Left lung (tissue), 4 donors: ENCODE measurements at regions not wholly inside any gene's neighbourhood (a gene's known extent, or its start where the extent isn't known, plus 50 kb on each side); places are given as distances from the start of the nearest gene placed in this dataset.

Source experiments
- ATAC-seq: fragments of 200-7000 bp; cut with Tn5 transposase; one replicate; pipeline ENCODE4 v1.9.1; 2020; ENCODE audit warnings: moderate library complexity
- DNase-seq, 4 donors: peaks; one replicate each; pipeline ENCODE4 v3.0.0-alpha.2; 2013 to 2020
- H3K27ac ChIP-seq, 2 donors: fragments of 200-600 bp; sonication (generic) in 1 of 2; one replicate each; pipeline versions ENCODE4 v1.5.0 to v1.8.0; 2020 to 2021
- H3K27me3 ChIP-seq, 2 donors: fragments of 200-600 bp; sonication (generic) in 1 of 2; one replicate each; pipeline versions ENCODE4 v1.5.0 to v1.8.0; 2020 to 2021
- H3K36me3 ChIP-seq, 2 donors: fragments of 200-600 bp; sonication (generic) in 1 of 2; one replicate each; pipeline versions ENCODE4 v1.5.0 to v1.8.0; 2020 to 2021
- H3K4me1 ChIP-seq, 2 donors: fragments of 200-600 bp; one replicate each; pipeline ENCODE4 v1.8.0; 2021
- H3K4me3 ChIP-seq, 2 donors: fragments of 200-600 bp; sonication (generic) in 1 of 2; one replicate each; pipeline versions ENCODE4 v1.5.0 to v1.8.0; 2020 to 2021; ENCODE audit warnings: mild to moderate bottlenecking in 1 of 2
- H3K9me3 ChIP-seq, 2 donors: fragments of 200-600 bp; sonication (generic) in 1 of 2; one replicate each; pipeline versions ENCODE4 v1.5.0 to v1.8.0; 2020 to 2021
- intact Hi-C, 2 donors: fragments of 100-400 bp; cut with DNase I; formaldehyde crosslinking; loops; one replicate each; pipeline versions ENCODE4 v1.11.2 to v1.14.2; 2022
- TF ChIP-seq, protein P1 (sequence below), 2 donors: fragments of 200-600 bp; sonication (generic) in 1 of 2; IDR thresholded peaks; one replicate each; pipeline versions ENCODE4 v1.5.0 to v1.8.0; 2021; ENCODE audit warnings: antibody characterized with exemption in 2 of 2
- donor health status: DM: no; HTN: yes; CAD: no.
- donor health status: DM: no; HTN: no; CAD: no.

DNA sequence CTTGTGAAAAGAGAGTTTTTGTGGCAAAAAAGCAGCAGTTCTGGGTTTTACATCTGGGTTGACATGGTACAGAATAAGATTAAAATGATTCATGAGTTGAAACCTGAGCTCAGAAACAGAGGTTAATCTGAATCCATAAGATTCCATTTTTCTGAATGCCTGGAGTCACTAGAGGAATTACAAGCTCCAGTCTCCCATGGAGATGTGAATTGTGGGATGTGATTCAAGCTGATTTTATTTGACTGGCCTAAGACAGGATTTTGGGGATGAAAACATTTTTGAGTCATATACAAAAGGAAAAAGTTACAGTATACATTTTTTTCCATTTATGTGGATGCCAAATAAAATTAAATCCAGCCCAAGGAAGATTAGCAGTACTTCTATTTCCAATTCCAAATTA lies 161.1 kb downstream of the RBM46 start:
- ATAC-seq (no peak), DNase-seq (no peak)
- Histone ChIP-seq H3K9me3 (peaks cover 0 to under 1% of the 10 kb centered on the region in 2 donors), H3K4me1 (no peaks in the 10 kb centered on the region), H3K36me3 (no peaks in the 10 kb centered on the region), H3K27ac (no peak overlapping the region), H3K27me3 (no peaks in the 10 kb centered on the region), H3K4me3 (no peak overlapping the region)
- intact Hi-C loops, result no loop called here
- TF ChIP-seq, protein P1, sequence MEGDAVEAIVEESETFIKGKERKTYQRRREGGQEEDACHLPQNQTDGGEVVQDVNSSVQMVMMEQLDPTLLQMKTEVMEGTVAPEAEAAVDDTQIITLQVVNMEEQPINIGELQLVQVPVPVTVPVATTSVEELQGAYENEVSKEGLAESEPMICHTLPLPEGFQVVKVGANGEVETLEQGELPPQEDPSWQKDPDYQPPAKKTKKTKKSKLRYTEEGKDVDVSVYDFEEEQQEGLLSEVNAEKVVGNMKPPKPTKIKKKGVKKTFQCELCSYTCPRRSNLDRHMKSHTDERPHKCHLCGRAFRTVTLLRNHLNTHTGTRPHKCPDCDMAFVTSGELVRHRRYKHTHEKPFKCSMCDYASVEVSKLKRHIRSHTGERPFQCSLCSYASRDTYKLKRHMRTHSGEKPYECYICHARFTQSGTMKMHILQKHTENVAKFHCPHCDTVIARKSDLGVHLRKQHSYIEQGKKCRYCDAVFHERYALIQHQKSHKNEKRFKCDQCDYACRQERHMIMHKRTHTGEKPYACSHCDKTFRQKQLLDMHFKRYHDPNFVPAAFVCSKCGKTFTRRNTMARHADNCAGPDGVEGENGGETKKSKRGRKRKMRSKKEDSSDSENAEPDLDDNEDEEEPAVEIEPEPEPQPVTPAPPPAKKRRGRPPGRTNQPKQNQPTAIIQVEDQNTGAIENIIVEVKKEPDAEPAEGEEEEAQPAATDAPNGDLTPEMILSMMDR (IDR thresholded peaks at IDR 0.05), result no peak

- DNase-seq, result no peak
- no peaks in the 10 kb centered on the region for H3K36me3 ChIP-seq
- H3K4me3 ChIP-seq, result no peak overlapping the region
- intact Hi-C loops, result no loop called here
- H3K27ac ChIP-seq, result no peak overlapping the region
- no peak for ATAC-seq
- TF ChIP-seq, protein P1 (IDR thresholded peaks at IDR 0.05), result no peak
- H3K27me3 ChIP-seq, result no peaks in the 10 kb centered on the region
- H3K9me3 ChIP-seq, result peaks cover 0 to 4% of the 10 kb centered on the region in 2 donors
- H3K4me1 ChIP-seq, result no peaks in the 10 kb centered on the region
Observed at GRCh38 chr4:154944996-154945395, 163.9 kb downstream of the RBM46 start.

- intact Hi-C loops, result no loop called here
- Histone ChIP-seq H3K27me3 (no peaks in the 10 kb centered on the region), H3K9me3 (peaks cover 0 to 14% of the 10 kb centered on the region in 2 donors), H3K4me3 (no peak overlapping the region), H3K27ac (no peak overlapping the region), H3K4me1 (no peaks in the 10 kb centered on the region), H3K36me3 (no peaks in the 10 kb centered on the region)
- ATAC-seq (no peak), DNase-seq (no peak)
- TF ChIP-seq, protein P1 (IDR thresholded peaks at IDR 0.05), result no peak
Observed at GRCh38 chr4:154946113-154946512, 165.0 kb downstream of the RBM46 start.

- no peak for DNase-seq
- no peaks in the 10 kb centered on the region for H3K27me3 ChIP-seq
- H3K4me1 ChIP-seq, result no peaks in the 10 kb centered on the region
- no peak overlapping the region for H3K27ac ChIP-seq
- intact Hi-C loops, result no loop called here
- ATAC-seq, result no peak
- TF ChIP-seq, protein P1 (IDR thresholded peaks at IDR 0.05), result no peak
- no peak overlapping the region for H3K4me3 ChIP-seq
- peaks cover 0 to 28% of the 10 kb centered on the region in 2 donors for H3K9me3 ChIP-seq
- no peaks in the 10 kb centered on the region for H3K36me3 ChIP-seq
Observed at GRCh38 chr4:154953691-154954090, 172.6 kb downstream of the RBM46 start.

- H3K9me3 ChIP-seq, result peaks cover 0 to 25% of the 10 kb centered on the region in 2 donors
- H3K4me1 ChIP-seq, result no peaks in the 10 kb centered on the region
- no peaks in the 10 kb centered on the region for H3K36me3 ChIP-seq
- no peak overlapping the region for H3K4me3 ChIP-seq
- no peaks in the 10 kb centered on the region for H3K27me3 ChIP-seq
- TF ChIP-seq, protein P1 (IDR thresholded peaks at IDR 0.05), result no peak
- intact Hi-C loops, result no loop called here
- no peak for ATAC-seq
- H3K27ac ChIP-seq, result no peak overlapping the region
- no peak for DNase-seq
Observed at GRCh38 chr4:154954117-154954516, 173.0 kb downstream of the RBM46 start.
